SIG-M5 (cell line): ENCODE measurements at regions not wholly inside any gene's neighbourhood (a gene's known extent, or its start where the extent isn't known, plus 50 kb on each side); places are given as distances from the start of the nearest gene placed in this dataset.
"Not testable (repeated sequence)": the region's sequence is repeated elsewhere in the genome, so short reads cannot be mapped to it uniquely, and the experiment has no call there.

Source experiments
- DNase-seq: peaks from one replicate; lab custom pipeline; 2025; lab: John Stamatoyannopoulos, UW

- DNase-seq: not testable (repeated sequence)
Observed at GRCh38 chrX:131893857-131894256, 129.2 kb upstream of the STK26 start.

- DNase-seq: no peak
Observed at GRCh38 chrX:131894995-131895394, 128.1 kb upstream of the STK26 start.

GRCh38 chrX:131895807-131896206, 127.3 kb upstream of the STK26 start:
- DNase-seq: no peak

GRCh38 chrX:131901546-131901945, 121.6 kb upstream of the STK26 start:
- DNase-seq: no peak

GRCh38 chrX:131907488-131908314, 115.4 kb upstream of the STK26 start:
- DNase-seq: no peak

GRCh38 chrX:131910586-131910985, 112.5 kb upstream of the STK26 start:
- no peak for DNase-seq

- no peak for DNase-seq
Observed at GRCh38 chrX:131915488-131915887, 107.6 kb upstream of the STK26 start.

GRCh38 chrX:131917588-131917987, 105.5 kb upstream of the STK26 start:
- no peak for DNase-seq

GRCh38 chrX:131918839-131919238, 104.3 kb upstream of the STK26 start:
- no peak for DNase-seq

- no peak for DNase-seq
Observed at GRCh38 chrX:131923614-131924250, 99.4 kb upstream of the STK26 start.

GRCh38 chrX:131938749-131939148, 84.4 kb upstream of the STK26 start:
- DNase-seq: no peak

GRCh38 chrX:131942034-131942433, 81.1 kb upstream of the STK26 start:
- DNase-seq: no peak

- no peak for DNase-seq
Observed at GRCh38 chrX:131944936-131945902, 77.9 kb upstream of the STK26 start.

- no peak for DNase-seq
Observed at GRCh38 chrX:131951166-131951565, 71.9 kb upstream of the STK26 start.

GRCh38 chrX:131955099-131955777, 67.9 kb upstream of the STK26 start:
- DNase-seq: no peak

GRCh38 chrX:131958724-131959123, 64.4 kb upstream of the STK26 start:
- DNase-seq: no peak

GRCh38 chrX:131970347-131970746, 52.8 kb upstream of the STK26 start:
- DNase-seq: no peak
